ENCODE measurements at regions not wholly inside any gene's neighbourhood (a gene's known extent, or its start where the extent isn't known, plus 50 kb on each side); places are given as distances from the start of the nearest gene placed in this dataset.

DNA sequence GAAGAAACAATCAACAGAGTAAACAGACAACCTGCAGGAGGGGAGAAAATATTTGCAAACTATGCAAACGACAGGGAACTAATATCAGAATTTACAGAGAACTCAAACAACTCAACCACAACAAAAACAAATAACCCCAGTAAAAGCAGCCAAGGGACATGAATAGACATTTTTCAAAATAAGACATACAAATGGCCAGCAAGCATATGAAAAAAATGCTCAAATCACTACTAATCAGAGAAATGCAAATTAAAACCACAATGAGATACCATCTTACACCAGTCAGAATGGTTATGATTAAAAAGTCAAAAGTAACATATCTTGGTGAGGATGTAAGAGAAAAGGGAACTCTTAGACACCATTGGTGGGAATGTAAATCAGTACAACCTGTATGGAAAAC, 215.0 kb downstream of the THBS2 start:
- Histone ChIP-seq H3K4me1 (ENCODE audit: control insufficient read depth, insufficient read depth, low read length, poor library complexity, severe bottlenecking) (no peaks in the 10 kb centered on the region), H3K27ac (ENCODE audit: insufficient read depth, low read length, poor library complexity, severe bottlenecking) (no peak overlapping the region), H3K4me3 (ENCODE audit: insufficient read depth, low read depth, low read length, poor library complexity, severe bottlenecking) (no peak overlapping the region), H3K9me3 (ENCODE audit: control insufficient read depth, low read length) (no peaks in the 10 kb centered on the region), H3K27me3 (replicated peaks; ENCODE audit: control insufficient read depth, insufficient read depth, low read length, poor library complexity, severe bottlenecking) (no peaks in the 10 kb centered on the region), H3K36me3 (ENCODE audit: control insufficient read depth, insufficient read depth, low read length) (no peaks in the 10 kb centered on the region)
- DNase-seq = no peak

DNA sequence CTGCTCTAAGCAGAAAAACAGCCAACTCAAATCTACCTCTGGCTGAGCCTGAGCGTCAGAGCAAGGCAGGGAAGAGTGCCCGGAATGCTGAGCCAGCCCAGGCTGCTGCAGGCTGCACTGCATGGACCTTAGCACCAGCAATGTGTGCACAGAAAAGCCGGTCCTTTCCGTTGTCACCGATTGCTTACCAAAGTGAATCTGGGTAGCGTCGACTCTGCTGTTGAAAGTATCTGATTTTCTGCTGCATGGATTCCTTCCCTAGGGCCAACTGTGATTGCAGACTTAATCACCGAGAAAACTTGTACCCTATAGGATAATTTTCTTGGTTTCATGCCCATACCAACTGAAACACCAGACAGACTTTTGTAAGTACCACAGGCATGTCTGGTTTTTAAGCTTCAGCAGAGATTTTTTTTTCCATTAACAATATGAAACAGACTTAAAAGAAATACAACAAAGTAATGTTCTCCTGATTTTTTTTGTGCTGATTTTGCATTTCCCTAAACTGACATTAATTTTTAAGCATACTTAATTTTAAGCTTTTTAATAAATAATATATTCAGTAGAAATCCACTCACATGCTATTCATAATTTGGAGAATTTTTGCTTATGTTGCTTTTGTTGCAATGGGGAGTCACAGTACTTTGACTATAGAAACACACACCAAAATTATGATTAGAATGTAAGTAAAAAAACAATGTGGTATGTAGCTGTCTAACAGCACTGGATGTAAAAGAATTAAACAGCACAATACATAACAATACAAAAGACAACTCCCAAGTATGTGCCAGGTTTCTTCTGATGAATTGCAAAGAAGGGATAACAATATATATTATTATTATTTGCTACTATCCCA, 218.0 kb downstream of the THBS2 start:
- Histone ChIP-seq H3K36me3 (ENCODE audit: control insufficient read depth, insufficient read depth, low read length) (no peaks in the 10 kb centered on the region), H3K4me3 (ENCODE audit: insufficient read depth, low read depth, low read length, poor library complexity, severe bottlenecking) (no peak overlapping the region), H3K4me1 (ENCODE audit: control insufficient read depth, insufficient read depth, low read length, poor library complexity, severe bottlenecking) (no peaks in the 10 kb centered on the region), H3K9me3 (ENCODE audit: control insufficient read depth, low read length) (no peaks in the 10 kb centered on the region), H3K27me3 (replicated peaks; ENCODE audit: control insufficient read depth, insufficient read depth, low read length, poor library complexity, severe bottlenecking) (no peaks in the 10 kb centered on the region), H3K27ac (ENCODE audit: insufficient read depth, low read length, poor library complexity, severe bottlenecking) (no peak overlapping the region)
- no peak for DNase-seq

DNA sequence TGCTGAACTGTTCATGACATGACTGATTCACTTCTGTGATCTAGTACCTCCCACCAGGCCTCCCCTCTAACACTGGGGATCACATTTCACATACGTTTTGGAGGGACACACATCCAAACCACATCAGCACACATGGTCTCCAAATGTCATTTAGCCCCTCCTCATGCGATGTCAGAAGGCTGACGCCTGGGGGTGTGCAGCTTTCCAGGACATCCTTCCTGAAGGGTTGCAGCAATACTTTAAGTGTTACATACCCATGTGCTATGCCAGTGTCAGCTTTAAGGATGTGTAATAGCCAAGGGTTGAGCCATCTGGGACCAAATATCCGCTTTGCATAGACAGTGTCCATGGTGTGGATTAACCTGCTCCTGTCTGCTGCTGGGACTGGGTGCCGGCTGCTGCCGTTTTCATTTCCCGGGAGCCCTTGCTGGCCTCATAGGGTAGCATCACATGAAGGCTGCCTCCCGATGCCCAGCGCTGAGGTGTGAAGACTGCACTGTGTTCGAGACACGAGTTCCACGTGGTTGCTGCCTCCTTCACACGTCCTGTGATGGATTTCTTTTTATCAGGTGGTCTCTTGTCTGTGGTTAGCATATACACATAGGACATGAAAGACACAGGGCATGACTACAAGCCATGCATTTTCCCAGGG, 219.0 kb downstream of the THBS2 start:
- Histone ChIP-seq H3K36me3 (ENCODE audit: control insufficient read depth, insufficient read depth, low read length) (no peaks in the 10 kb centered on the region), H3K27ac (ENCODE audit: insufficient read depth, low read length, poor library complexity, severe bottlenecking) (no peak overlapping the region), H3K4me1 (ENCODE audit: control insufficient read depth, insufficient read depth, low read length, poor library complexity, severe bottlenecking) (no peaks in the 10 kb centered on the region), H3K27me3 (replicated peaks; ENCODE audit: control insufficient read depth, insufficient read depth, low read length, poor library complexity, severe bottlenecking) (no peaks in the 10 kb centered on the region), H3K9me3 (ENCODE audit: control insufficient read depth, low read length) (no peaks in the 10 kb centered on the region), H3K4me3 (ENCODE audit: insufficient read depth, low read depth, low read length, poor library complexity, severe bottlenecking) (no peak overlapping the region)
- DNase-seq = no peak

DNA sequence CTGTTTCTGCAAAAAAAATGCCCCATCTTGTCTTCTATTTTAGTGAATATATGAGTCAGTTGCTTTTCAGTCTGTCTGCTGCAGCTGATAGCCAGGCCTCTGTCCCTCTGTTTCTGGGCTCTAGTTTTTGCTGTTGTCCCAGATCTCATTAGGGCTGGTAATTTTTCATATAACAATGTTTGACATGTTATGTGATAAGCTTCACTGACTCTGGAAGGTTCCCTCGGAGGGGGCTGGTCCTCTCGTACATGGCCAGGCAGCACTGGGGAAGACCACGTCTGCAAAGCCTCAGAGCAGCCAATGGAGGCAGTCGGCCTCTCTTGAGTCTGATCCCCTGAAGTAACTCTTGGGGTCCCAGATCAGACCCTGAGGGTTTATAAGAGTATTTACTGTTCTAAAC, 223.8 kb downstream of the THBS2 start:
- Histone ChIP-seq H3K27ac (ENCODE audit: insufficient read depth, low read length, poor library complexity, severe bottlenecking) (no peak overlapping the region), H3K27me3 (replicated peaks; ENCODE audit: control insufficient read depth, insufficient read depth, low read length, poor library complexity, severe bottlenecking) (no peaks in the 10 kb centered on the region), H3K4me3 (ENCODE audit: insufficient read depth, low read depth, low read length, poor library complexity, severe bottlenecking) (no peak overlapping the region), H3K4me1 (ENCODE audit: control insufficient read depth, insufficient read depth, low read length, poor library complexity, severe bottlenecking) (no peaks in the 10 kb centered on the region), H3K36me3 (ENCODE audit: control insufficient read depth, insufficient read depth, low read length) (no peaks in the 10 kb centered on the region), H3K9me3 (ENCODE audit: control insufficient read depth, low read length) (no peaks in the 10 kb centered on the region)
- no peak for DNase-seq

DNA sequence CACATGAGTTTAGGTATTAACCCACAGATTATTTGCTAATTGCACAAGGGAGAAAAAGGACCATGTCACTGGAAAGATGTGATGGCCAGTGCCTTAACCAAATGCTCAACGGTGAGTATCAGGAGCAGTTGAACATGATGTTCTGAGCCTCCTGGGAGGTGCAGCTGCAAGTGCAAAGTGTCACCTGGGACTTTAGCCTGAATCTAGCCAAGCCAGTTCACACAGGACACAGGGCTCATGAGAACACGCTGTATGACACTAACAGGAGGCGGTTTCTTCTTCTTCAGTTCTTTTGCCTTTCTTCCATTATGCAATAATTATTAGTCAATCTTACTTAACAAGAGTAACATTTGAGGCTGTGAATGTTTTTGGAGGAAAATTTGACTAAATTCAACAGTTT, 225.3 kb downstream of the THBS2 start:
- H3K36me3 ChIP-seq (ENCODE audit: control insufficient read depth, insufficient read depth, low read length) = no peaks in the 10 kb centered on the region
- DNase-seq = no peak
- no peak overlapping the region for H3K4me3 ChIP-seq (ENCODE audit: insufficient read depth, low read depth, low read length, poor library complexity, severe bottlenecking)
- H3K4me1 ChIP-seq (ENCODE audit: control insufficient read depth, insufficient read depth, low read length, poor library complexity, severe bottlenecking) = no peaks in the 10 kb centered on the region
- H3K9me3 ChIP-seq (ENCODE audit: control insufficient read depth, low read length) = no peaks in the 10 kb centered on the region
- H3K27me3 ChIP-seq (replicated peaks; ENCODE audit: control insufficient read depth, insufficient read depth, low read length, poor library complexity, severe bottlenecking) = no peaks in the 10 kb centered on the region
- no peak overlapping the region for H3K27ac ChIP-seq (ENCODE audit: insufficient read depth, low read length, poor library complexity, severe bottlenecking)

DNA sequence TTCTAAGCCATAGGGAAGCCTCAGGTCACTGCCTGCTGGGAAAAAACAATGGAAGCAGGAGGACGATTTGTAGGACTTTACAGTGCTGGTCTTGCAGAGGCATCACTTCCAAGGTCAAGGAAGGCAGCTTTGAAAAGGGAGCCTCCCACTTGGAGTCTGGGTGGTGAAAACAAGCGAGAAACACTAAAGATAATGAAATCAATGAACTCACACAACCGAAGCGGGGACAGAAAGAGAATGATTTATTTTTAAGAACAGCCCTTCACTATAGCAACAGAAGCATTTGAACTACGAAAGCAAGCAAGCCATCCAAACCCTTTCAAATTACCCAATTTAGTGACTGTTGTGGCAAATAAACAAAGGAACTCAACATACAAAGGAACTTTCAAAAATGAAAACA, 227.5 kb downstream of the THBS2 start:
- no peaks in the 10 kb centered on the region for H3K9me3 ChIP-seq (ENCODE audit: control insufficient read depth, low read length)
- no peaks in the 10 kb centered on the region for H3K36me3 ChIP-seq (ENCODE audit: control insufficient read depth, insufficient read depth, low read length)
- no peaks in the 10 kb centered on the region for H3K27me3 ChIP-seq (replicated peaks; ENCODE audit: control insufficient read depth, insufficient read depth, low read length, poor library complexity, severe bottlenecking)
- DNase-seq = no peak
- H3K4me1 ChIP-seq (ENCODE audit: control insufficient read depth, insufficient read depth, low read length, poor library complexity, severe bottlenecking) = no peaks in the 10 kb centered on the region
- H3K4me3 ChIP-seq (ENCODE audit: insufficient read depth, low read depth, low read length, poor library complexity, severe bottlenecking) = no peak overlapping the region
- no peak overlapping the region for H3K27ac ChIP-seq (ENCODE audit: insufficient read depth, low read length, poor library complexity, severe bottlenecking)

DNA sequence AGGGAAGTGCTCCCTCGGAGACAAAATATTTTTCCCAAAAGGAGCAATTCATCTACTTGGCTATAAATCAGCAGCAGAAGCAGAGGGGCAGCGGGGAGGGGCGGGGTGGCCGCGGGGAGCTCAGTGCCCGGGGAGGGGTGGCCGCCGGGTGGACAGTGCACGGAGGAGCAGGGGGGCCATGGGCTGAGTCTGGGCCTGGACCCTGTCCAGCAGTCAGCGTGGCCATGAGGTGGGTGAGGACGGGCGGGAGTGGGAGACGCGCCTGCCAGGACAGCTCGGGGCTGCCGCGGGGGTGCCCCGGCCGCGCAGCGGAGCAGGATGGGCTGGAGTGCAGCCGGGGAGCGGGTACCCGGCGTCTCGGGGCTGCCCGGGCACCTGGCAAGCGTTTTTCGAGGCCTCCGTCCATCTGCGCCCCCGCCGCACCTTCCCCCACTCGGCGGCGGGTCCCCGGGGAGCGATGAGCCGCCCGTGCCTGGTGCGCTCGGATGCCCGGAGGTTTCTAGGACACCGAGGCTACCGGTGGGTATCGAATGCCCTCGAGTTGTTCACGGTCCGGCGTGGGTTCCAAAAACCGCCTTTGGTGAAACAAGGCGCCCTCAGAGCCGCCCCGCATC, 229.5 kb downstream of the THBS2 start:
- no peak overlapping the region for H3K4me3 ChIP-seq (ENCODE audit: insufficient read depth, low read depth, low read length, poor library complexity, severe bottlenecking)
- no peaks in the 10 kb centered on the region for H3K36me3 ChIP-seq (ENCODE audit: control insufficient read depth, insufficient read depth, low read length)
- no peaks in the 10 kb centered on the region for H3K27me3 ChIP-seq (replicated peaks; ENCODE audit: control insufficient read depth, insufficient read depth, low read length, poor library complexity, severe bottlenecking)
- H3K4me1 ChIP-seq (ENCODE audit: control insufficient read depth, insufficient read depth, low read length, poor library complexity, severe bottlenecking) = no peaks in the 10 kb centered on the region
- no peak for DNase-seq
- no peaks in the 10 kb centered on the region for H3K9me3 ChIP-seq (ENCODE audit: control insufficient read depth, low read length)
- H3K27ac ChIP-seq (ENCODE audit: insufficient read depth, low read length, poor library complexity, severe bottlenecking) = no peak overlapping the region

DNA sequence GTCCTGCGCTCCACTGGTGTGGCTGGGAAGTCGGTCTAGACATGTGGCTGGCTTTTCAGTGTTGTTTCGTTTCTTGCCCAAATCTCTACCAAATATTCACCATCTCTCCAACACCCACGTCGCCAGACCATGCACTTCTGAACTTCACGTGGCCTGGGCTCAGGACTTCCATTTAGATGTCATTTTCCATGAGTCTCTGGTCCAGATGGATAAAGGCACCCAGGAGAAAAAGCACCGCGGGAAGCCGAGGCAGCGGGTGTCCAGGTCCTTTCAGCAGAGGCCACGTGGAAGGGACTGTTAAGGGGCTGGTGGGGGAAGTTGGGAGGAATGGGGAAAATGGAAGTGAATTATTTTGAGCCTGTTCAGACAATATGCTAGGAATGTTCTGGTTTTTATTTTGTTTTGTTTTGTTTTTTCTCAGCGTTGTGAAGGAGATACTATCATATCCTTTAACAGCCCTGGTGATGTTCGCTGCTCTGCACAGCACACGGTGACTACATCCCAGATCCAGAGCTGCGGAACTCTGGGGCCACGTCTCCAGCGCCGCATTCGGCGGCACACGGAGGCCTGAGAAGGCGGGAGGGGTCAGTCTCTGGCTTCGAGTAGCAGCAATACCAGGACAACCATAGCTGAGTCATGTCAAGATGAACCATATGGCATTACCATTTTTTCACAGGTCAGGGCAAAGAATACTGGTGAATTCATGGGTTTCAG, 230.3 kb downstream of the THBS2 start:
- Histone ChIP-seq H3K9me3 (ENCODE audit: control insufficient read depth, low read length) (no peaks in the 10 kb centered on the region), H3K27me3 (replicated peaks; ENCODE audit: control insufficient read depth, insufficient read depth, low read length, poor library complexity, severe bottlenecking) (no peaks in the 10 kb centered on the region), H3K36me3 (ENCODE audit: control insufficient read depth, insufficient read depth, low read length) (no peaks in the 10 kb centered on the region), H3K4me1 (ENCODE audit: control insufficient read depth, insufficient read depth, low read length, poor library complexity, severe bottlenecking) (no peaks in the 10 kb centered on the region), H3K4me3 (ENCODE audit: insufficient read depth, low read depth, low read length, poor library complexity, severe bottlenecking) (no peak overlapping the region), H3K27ac (ENCODE audit: insufficient read depth, low read length, poor library complexity, severe bottlenecking) (no peak overlapping the region)
- no peak for DNase-seq

DNA sequence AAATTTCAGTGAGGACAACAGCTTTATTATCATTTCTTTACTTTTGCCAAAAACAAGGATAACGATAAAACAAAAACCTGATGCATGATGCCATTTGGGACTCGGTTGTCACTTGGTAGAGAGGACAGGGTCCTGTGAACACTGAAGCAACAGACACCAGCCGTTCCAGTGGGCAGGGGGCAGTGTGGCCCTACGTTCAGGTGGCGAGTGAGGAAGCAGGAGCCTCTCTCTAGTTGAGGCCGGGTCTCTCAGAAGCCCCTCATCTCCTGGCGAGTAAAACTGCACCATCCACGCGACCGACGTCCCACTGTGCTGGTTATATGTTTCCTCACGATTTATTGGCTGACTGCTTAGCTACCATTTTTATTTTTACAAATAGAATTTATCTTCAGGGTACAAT, 231.6 kb downstream of the THBS2 start:
- peaks cover 4% of the 10 kb centered on the region for H3K9me3 ChIP-seq (ENCODE audit: control insufficient read depth, low read length)
- H3K27me3 ChIP-seq (replicated peaks; ENCODE audit: control insufficient read depth, insufficient read depth, low read length, poor library complexity, severe bottlenecking) = no peaks in the 10 kb centered on the region
- no peaks in the 10 kb centered on the region for H3K4me1 ChIP-seq (ENCODE audit: control insufficient read depth, insufficient read depth, low read length, poor library complexity, severe bottlenecking)
- no peak overlapping the region for H3K27ac ChIP-seq (ENCODE audit: insufficient read depth, low read length, poor library complexity, severe bottlenecking)
- H3K36me3 ChIP-seq (ENCODE audit: control insufficient read depth, insufficient read depth, low read length) = no peaks in the 10 kb centered on the region
- DNase-seq = no peak
- no peak overlapping the region for H3K4me3 ChIP-seq (ENCODE audit: insufficient read depth, low read depth, low read length, poor library complexity, severe bottlenecking)

All from effector memory CD4-positive, alpha-beta T cell (primary cell).